GM13976 (cell line): ENCODE measurements at regions not wholly inside any gene's neighbourhood (a gene's known extent, or its start where the extent isn't known, plus 50 kb on each side); places are given as distances from the start of the nearest gene placed in this dataset.

Experiments used
- DNase-seq: peaks from one replicate; pipeline ENCODE4 v3.0.0; 2012; ENCODE audit warnings: low spot score
- CTCF ChIP-seq: IDR thresholded peaks from 2 replicates; pipeline ENCODE4 v1.5.1; 2012; ENCODE audit warnings: borderline replicate concordance, mild to moderate bottlenecking; ENCODE audit not compliant: insufficient read depth; ENCODE audit errors: extremely low read depth, missing control alignments, control extremely low read depth
- in situ Hi-C: fragments of 300-500 bp; cut with MboI; formaldehyde crosslinking; loops from one replicate; pipeline ENCODE4 v1.12.0; 2022; ENCODE audit warnings: low sequenced_read_pairs, mixed read lengths, inconsistent platforms; ENCODE audit not compliant: unreplicated experiment

DNA sequence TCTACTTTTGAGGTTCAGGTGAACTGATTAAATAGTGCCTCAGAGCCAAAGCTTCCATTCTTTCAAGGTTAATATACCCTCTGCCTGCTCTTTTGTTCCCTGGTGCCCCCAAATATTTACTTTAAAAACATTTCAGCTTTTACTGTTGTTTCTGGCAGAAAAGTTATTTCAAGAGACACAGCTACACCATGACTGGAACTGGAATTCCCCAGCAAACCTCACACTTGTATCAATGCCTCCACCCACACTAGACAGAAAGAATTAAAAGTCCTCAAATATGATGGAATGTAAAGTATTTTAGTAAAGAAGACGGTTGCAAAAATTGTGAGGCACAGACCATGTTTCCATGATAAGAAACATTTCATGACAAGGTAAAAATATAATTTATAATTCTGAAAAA is 720.2 kb upstream of the TYRP1 start:
- in situ Hi-C loops = no loop called here
- DNase-seq = no peak
- no peak for TF ChIP-seq CTCF

- no peak for TF ChIP-seq CTCF
- no peak for DNase-seq
- in situ Hi-C loops = no loop called here
Observed at GRCh38 chr9:11973511-11973910, 719.7 kb upstream of the TYRP1 start.

GRCh38 chr9:11992866-11993265 is 700.3 kb upstream of the TYRP1 start:
- no peak for TF ChIP-seq CTCF
- DNase-seq = no peak

GRCh38 chr9:12014488-12014887 is 678.7 kb upstream of the TYRP1 start:
- no peak for TF ChIP-seq CTCF
- in situ Hi-C loops = no loop called here
- DNase-seq = no peak

More at GRCh38 chr9:11992866-11993265, 700.3 kb upstream of the TYRP1 start:
- in situ Hi-C loops = no loop called here

DNA sequence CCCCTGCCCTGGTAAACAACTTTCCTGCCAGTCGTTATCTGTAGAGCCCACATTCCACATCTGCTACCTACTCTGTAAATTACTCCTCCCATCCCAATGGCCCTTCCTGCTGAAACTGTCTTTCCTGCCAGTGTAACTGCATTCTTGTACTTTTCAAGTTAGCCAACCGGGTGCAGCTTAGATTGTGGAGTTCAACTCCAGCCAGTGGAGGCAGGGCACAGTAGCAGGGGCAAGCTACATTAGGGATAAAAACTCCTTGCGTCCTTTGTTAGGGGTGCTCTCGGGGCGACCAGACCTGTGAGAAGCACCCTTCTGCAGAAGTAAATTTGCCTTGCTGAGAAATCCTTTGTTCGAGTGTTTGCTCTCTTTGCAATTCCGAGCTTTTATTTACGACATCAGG is 639.0 kb upstream of the TYRP1 start:
- no peak for DNase-seq
- in situ Hi-C loops = no loop called here
- TF ChIP-seq CTCF = no peak

- TF ChIP-seq CTCF = no peak
- in situ Hi-C loops = no loop called here
- DNase-seq = no peak
Observed at GRCh38 chr9:12056874-12057273, 636.3 kb upstream of the TYRP1 start.

DNA sequence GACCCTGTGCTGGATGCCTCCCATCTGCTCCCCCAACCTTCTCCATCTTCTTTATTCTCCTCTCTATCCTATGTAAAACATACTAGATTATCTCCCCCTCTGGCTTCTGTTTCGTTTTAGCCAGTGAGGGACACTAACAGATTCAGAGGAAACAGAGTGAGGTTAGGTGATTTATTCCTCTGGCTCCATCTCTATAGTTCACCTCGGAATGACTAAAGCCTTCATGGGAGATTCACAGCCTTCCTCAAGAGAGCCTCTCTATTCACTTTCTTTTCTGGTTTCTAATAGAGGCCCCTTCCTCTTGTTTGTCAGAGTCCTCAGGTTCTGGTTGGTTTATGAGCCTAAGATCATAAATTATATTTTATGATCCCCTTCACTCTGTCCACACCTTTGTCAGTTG is 633.1 kb upstream of the TYRP1 start:
- in situ Hi-C loops = no loop called here
- no peak for DNase-seq
- no peak for TF ChIP-seq CTCF
